ENCODE measurements at regions not wholly inside any gene's neighbourhood (a gene's known extent, or its start where the extent isn't known, plus 50 kb on each side); places are given as distances from the start of the nearest gene placed in this dataset.
"Not testable (repeated sequence)": the region's sequence is repeated elsewhere in the genome, so short reads cannot be mapped to it uniquely, and the experiment has no call there.

DNA sequence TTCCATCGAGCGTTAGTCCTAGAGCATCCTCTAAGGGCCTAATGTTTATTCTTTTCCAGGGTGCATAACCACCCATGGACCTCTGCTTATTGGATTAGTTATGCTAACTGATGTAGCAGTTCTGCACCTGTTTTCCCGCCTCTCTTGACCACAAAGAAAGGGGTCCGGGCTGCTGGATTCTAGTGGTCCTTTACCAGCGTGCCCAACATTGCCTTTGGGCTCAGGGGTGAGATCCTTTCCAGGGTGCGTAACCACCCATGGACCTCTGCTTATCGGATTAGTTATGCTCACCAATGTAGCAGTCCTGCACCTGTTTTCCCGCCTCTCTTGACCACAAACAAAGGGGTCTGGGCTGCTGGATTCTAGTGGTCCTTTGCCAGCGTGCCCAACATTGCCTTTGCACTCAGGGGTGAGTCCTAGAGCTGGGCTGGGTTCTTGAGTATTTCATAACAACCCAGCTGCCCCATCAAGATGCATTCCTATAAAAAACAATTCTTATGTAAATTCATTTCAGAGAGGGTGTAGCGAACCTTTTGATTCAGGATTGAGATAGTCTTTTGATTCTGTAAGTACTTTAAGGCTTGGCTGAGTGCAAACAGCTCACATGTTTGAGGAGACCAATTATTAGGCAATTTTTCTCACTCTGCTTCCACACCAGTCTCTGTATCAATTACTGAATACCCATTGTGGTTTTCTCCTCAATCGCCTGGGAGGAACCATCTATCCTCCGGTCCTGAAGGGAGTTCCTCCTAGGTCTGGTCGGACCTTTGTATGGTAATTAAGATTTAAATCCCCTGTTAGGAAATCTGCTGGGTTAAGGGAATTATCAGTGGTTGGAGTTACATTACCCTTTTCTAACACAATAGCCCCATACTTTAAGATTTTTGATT lies 253.0 kb upstream of the CNR1 start:
- not testable (repeated sequence) for H3K9me3 ChIP-seq (ENCODE audit: control insufficient read depth, insufficient read depth, low read depth, low read length); H3K4me3 ChIP-seq (ENCODE audit: low read depth, low read length); H3K9ac ChIP-seq (ENCODE audit: low read length); H3K4me1 ChIP-seq (ENCODE audit: control insufficient read depth, insufficient read depth, low read length); H3K27ac ChIP-seq (ENCODE audit: low read depth, low read length); H3K36me3 ChIP-seq (ENCODE audit: control insufficient read depth, insufficient read depth, low read length); H3K27me3 ChIP-seq (ENCODE audit: control insufficient read depth, insufficient read depth, low read length)

DNA sequence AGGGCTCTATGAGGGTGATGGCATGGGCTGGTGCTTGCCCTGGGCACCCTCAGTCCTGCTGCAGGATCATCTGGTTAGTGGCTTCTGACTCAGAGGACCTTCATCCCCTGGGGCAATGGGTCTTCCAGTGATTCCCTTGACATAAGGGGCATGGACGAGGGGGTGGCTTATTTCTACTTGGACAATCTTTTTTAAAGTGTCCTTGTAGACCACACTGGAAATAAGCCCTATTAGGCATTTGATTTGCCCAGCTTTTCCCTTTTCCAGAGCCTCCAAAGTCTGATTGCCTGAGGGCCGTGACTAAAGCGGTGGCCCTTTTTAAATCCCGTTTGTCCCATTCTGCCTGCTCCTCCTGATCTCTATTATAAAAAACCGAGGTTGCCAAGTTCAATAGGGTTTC lies 251.2 kb upstream of the CNR1 start:
- not testable (repeated sequence) for H3K9me3 ChIP-seq (ENCODE audit: control insufficient read depth, insufficient read depth, low read depth, low read length); H3K36me3 ChIP-seq (ENCODE audit: control insufficient read depth, insufficient read depth, low read length)

DNA sequence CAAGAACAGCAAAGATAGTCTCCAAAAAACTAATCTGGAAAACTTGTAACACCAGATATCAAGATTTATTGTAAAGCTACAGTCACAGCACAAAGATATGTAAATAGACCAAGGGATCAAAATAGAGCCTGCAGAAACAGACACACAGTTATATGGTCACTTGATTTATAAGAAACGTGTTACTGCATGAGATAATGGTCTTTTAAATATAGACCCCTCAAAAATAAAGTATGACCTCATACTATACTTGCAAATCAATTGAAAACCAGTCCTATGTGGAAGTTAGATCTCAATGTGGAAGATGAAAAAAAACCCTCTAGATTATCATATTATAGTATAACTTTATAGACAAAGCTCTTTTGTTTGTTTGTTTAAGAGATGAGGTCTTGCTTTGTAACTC lies 247.3 kb upstream of the CNR1 start:
- no peaks in the 10 kb centered on the region for H3K27me3 ChIP-seq (ENCODE audit: control insufficient read depth, insufficient read depth, low read length)
- H3K9ac ChIP-seq (ENCODE audit: low read length) = no peak overlapping the region
- H3K36me3 ChIP-seq (ENCODE audit: control insufficient read depth, insufficient read depth, low read length) = no peaks in the 10 kb centered on the region
- H3K4me1 ChIP-seq (ENCODE audit: control insufficient read depth, insufficient read depth, low read length) = no peaks in the 10 kb centered on the region
- no peaks in the 10 kb centered on the region; the same call in 1 of the 2 replicates for H3K9me3 ChIP-seq (ENCODE audit: control insufficient read depth, insufficient read depth, low read depth, low read length)
- H3K27ac ChIP-seq (ENCODE audit: low read depth, low read length) = no peak overlapping the region
- no peak overlapping the region for H3K4me3 ChIP-seq (ENCODE audit: low read depth, low read length)

More for the DNA sequence above, 251.2 kb upstream of the CNR1 start:
- not testable (repeated sequence) for H3K4me3 ChIP-seq (ENCODE audit: low read depth, low read length); H3K27ac ChIP-seq (ENCODE audit: low read depth, low read length); H3K4me1 ChIP-seq (ENCODE audit: control insufficient read depth, insufficient read depth, low read length); H3K27me3 ChIP-seq (ENCODE audit: control insufficient read depth, insufficient read depth, low read length); H3K9ac ChIP-seq (ENCODE audit: low read length)

DNA sequence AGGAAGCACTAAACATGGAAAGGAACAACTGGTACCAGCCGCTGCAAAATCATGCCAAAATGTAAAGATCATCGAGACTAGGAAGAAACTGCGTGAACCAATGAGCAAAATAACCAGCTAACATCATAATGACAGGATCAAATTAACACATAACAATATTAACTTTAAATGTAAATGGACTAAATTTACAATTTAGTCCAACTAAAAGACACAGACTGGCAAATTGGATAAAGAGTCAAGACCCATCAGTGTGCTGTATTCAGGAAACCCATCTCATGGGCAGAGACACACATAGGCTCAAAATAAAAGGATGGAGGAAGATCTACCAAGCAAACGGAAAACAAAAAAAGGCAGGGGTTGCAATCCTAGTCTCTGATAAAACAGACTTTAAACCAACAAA lies 242.2 kb upstream of the CNR1 start:
- H3K9ac ChIP-seq (ENCODE audit: low read length); H3K27ac ChIP-seq (ENCODE audit: low read depth, low read length); H3K4me3 ChIP-seq (ENCODE audit: low read depth, low read length); H3K27me3 ChIP-seq (ENCODE audit: control insufficient read depth, insufficient read depth, low read length); H3K9me3 ChIP-seq (ENCODE audit: control insufficient read depth, insufficient read depth, low read depth, low read length); H3K4me1 ChIP-seq (ENCODE audit: control insufficient read depth, insufficient read depth, low read length); H3K36me3 ChIP-seq (ENCODE audit: control insufficient read depth, insufficient read depth, low read length): not testable (repeated sequence)

DNA sequence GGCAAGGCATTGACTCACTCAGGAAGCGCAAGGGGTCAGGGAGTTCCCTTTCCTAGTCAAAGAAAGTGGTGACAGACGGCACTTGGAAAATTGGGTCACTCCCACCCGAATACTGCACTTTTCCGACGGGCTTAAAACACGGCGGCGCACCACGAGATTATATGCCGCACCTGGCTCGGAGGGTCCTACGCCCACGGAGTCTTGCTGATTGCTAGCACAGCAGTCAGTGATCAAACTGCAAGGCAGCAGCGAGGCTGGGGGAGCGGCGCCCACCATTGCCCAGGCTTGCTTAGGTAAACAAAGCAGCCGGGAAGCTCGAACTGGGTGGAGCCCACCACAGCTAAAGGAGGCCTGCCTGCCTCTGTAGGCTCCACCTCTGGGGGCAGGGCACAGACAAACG lies 240.5 kb upstream of the CNR1 start:
- H3K9ac ChIP-seq (ENCODE audit: low read length) = peak overlapping the region; percentile 16
- peak overlapping the region; percentile 53 for H3K4me3 ChIP-seq (ENCODE audit: low read depth, low read length)

DNA sequence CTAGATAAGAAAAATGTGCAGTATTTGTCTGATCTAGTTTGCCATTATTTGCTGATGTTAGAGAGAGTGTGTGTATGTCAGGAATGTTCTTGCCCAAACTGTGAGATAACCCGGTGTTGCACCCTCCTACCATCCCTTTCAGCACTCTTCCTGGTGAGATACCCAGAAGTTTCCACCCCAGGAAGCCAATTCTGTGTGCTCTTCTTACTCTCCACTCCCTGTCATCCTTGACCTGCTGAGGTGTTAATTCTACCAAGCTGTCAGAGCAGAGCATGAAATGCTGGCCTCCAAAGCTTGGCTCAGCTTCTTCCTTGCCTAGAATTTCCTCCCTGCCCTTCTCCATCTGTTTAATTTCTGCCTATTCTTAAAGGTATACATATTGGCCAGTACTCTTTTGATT lies 237.3 kb upstream of the CNR1 start:
- H3K27ac ChIP-seq (ENCODE audit: low read depth, low read length) = no peak overlapping the region
- H3K27me3 ChIP-seq (ENCODE audit: control insufficient read depth, insufficient read depth, low read length) = no peaks in the 10 kb centered on the region
- no peaks in the 10 kb centered on the region for H3K36me3 ChIP-seq (ENCODE audit: control insufficient read depth, insufficient read depth, low read length)
- H3K4me1 ChIP-seq (ENCODE audit: control insufficient read depth, insufficient read depth, low read length) = no peaks in the 10 kb centered on the region
- H3K4me3 ChIP-seq (ENCODE audit: low read depth, low read length) = no peak overlapping the region
- no peak overlapping the region for H3K9ac ChIP-seq (ENCODE audit: low read length)
- peaks cover 6% of the 10 kb centered on the region for H3K9me3 ChIP-seq (ENCODE audit: control insufficient read depth, insufficient read depth, low read depth, low read length)

More for the DNA sequence above, 240.5 kb upstream of the CNR1 start:
- not testable (repeated sequence) for H3K27ac ChIP-seq (ENCODE audit: low read depth, low read length); H3K27me3 ChIP-seq (ENCODE audit: control insufficient read depth, insufficient read depth, low read length); H3K4me1 ChIP-seq (ENCODE audit: control insufficient read depth, insufficient read depth, low read length); H3K36me3 ChIP-seq (ENCODE audit: control insufficient read depth, insufficient read depth, low read length); H3K9me3 ChIP-seq (ENCODE audit: control insufficient read depth, insufficient read depth, low read depth, low read length)

DNA sequence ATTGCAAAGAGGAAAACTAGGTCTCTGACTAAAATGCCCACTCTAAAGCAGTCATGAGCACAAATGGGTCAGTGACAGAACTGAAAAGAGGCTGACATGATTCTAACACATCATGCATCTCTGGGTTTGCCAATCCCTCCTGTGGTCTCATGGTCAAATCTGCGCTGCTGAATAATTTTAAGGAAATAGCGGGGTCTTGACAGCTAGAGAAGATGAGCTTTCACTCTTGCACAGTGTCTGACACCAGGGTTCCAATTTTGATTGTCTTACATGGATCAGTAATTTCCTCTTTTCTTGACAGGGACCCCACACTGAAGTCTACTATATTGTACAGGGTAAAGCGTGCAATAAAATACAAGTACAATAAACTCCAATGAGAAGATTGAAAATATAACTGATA lies 236.8 kb upstream of the CNR1 start:
- no peaks in the 10 kb centered on the region for H3K36me3 ChIP-seq (ENCODE audit: control insufficient read depth, insufficient read depth, low read length)
- no peaks in the 10 kb centered on the region for H3K27me3 ChIP-seq (ENCODE audit: control insufficient read depth, insufficient read depth, low read length)
- H3K4me3 ChIP-seq (ENCODE audit: low read depth, low read length) = no peak overlapping the region
- H3K4me1 ChIP-seq (ENCODE audit: control insufficient read depth, insufficient read depth, low read length) = no peaks in the 10 kb centered on the region
- no peak overlapping the region for H3K27ac ChIP-seq (ENCODE audit: low read depth, low read length)
- H3K9me3 ChIP-seq (ENCODE audit: control insufficient read depth, insufficient read depth, low read depth, low read length) = peaks cover 6% of the 10 kb centered on the region
- no peak overlapping the region for H3K9ac ChIP-seq (ENCODE audit: low read length)

DNA sequence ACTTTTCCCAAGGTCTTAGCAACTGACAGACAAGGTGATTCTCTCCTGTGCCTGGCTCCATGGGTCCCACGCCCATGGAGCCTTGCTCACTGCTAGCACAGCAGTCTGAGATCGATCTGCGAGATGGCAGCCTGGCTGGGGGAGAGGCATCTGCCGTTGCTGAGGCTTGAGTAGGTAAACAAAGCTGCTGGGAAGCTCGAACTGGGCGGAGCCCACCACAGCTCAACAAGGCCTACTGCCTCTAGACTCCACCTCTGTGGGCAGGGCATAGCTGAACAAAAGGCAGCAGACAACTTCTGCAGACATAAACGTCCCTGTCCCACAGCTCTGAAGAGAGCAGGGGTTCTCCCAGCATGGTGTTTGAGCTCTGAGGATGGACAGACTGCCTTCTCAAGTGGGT lies 224.9 kb upstream of the CNR1 start:
- not testable (repeated sequence) for H3K9me3 ChIP-seq (ENCODE audit: control insufficient read depth, insufficient read depth, low read depth, low read length); H3K27ac ChIP-seq (ENCODE audit: low read depth, low read length); H3K9ac ChIP-seq (ENCODE audit: low read length); H3K4me1 ChIP-seq (ENCODE audit: control insufficient read depth, insufficient read depth, low read length); H3K27me3 ChIP-seq (ENCODE audit: control insufficient read depth, insufficient read depth, low read length); H3K4me3 ChIP-seq (ENCODE audit: low read depth, low read length); H3K36me3 ChIP-seq (ENCODE audit: control insufficient read depth, insufficient read depth, low read length)

DNA sequence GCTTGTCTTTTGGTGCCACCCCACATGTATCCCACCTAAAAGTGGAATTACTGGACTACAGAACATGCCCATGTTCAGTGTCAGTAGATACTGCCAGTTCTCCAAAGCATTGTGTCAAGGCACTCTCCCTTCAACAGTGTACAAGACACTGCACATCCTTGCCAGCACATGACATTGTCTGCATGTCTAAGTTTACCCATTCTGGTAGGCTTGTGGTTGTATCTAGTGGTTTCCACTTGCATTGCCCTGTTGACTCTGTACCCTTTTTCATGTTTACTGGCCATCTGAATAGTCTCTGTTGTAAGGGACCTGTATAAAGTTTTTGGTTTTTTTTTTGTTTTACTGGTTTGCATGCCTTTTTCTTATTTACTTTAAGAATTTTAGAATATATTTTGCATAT lies 222.4 kb upstream of the CNR1 start:
- H3K4me3 ChIP-seq (ENCODE audit: low read depth, low read length) = no peak overlapping the region
- H3K4me1 ChIP-seq (ENCODE audit: control insufficient read depth, insufficient read depth, low read length) = no peaks in the 10 kb centered on the region
- H3K27me3 ChIP-seq (ENCODE audit: control insufficient read depth, insufficient read depth, low read length) = no peaks in the 10 kb centered on the region
- no peaks in the 10 kb centered on the region for H3K9me3 ChIP-seq (ENCODE audit: control insufficient read depth, insufficient read depth, low read depth, low read length)
- no peaks in the 10 kb centered on the region for H3K36me3 ChIP-seq (ENCODE audit: control insufficient read depth, insufficient read depth, low read length)
- no peak overlapping the region for H3K9ac ChIP-seq (ENCODE audit: low read length)
- H3K27ac ChIP-seq (ENCODE audit: low read depth, low read length) = no peak overlapping the region

DNA sequence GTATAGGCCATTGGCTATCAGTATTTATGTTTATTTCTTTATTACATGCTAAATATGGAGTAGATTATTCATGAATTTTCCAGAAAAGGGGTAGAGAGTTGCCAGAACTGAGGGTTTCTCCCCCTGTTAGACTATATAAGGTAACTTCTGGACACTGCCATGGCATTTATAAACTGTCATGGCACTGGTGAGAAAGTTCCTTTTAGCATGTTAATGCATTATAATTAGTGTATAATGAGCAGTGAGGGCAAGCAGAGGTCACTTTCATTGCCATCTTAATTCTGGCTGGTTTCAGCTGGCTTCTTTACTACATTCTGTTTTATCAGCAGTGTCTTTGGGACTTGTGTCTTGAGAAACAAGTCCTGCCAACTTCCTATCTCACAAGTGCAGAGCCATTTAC lies 220.0 kb upstream of the CNR1 start:
- Histone ChIP-seq H3K27ac (ENCODE audit: low read depth, low read length) (no peak overlapping the region), H3K4me1 (ENCODE audit: control insufficient read depth, insufficient read depth, low read length) (peaks cover 13% of the 10 kb centered on the region), H3K9me3 (ENCODE audit: control insufficient read depth, insufficient read depth, low read depth, low read length) (no peaks in the 10 kb centered on the region), H3K27me3 (ENCODE audit: control insufficient read depth, insufficient read depth, low read length) (no peaks in the 10 kb centered on the region), H3K36me3 (ENCODE audit: control insufficient read depth, insufficient read depth, low read length) (no peaks in the 10 kb centered on the region), H3K4me3 (ENCODE audit: low read depth, low read length) (no peak overlapping the region), H3K9ac (ENCODE audit: low read length) (no peak overlapping the region)

DNA sequence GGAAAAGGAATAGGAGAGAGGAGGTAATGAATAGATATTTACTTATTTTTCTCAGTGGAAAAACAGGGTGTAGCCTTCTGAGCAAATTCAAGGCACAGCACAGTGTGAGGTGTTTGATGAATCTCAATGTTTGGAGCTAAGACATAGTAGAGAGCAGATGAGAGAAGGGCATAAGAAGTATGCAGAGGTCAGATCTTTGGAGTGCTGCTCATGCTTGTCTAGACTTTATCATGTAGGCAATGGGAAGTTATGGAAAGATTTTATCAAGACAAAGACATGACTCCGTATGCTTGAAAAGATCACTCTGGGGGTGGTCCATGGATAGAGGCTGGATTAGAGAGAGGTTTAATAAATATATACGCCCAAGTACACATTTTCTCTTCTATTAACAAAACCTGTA lies 217.0 kb upstream of the CNR1 start:
- no peaks in the 10 kb centered on the region for H3K36me3 ChIP-seq (ENCODE audit: control insufficient read depth, insufficient read depth, low read length)
- H3K9ac ChIP-seq (ENCODE audit: low read length) = no peak overlapping the region
- peaks cover 35% of the 10 kb centered on the region for H3K4me1 ChIP-seq (ENCODE audit: control insufficient read depth, insufficient read depth, low read length)
- no peaks in the 10 kb centered on the region for H3K27me3 ChIP-seq (ENCODE audit: control insufficient read depth, insufficient read depth, low read length)
- H3K9me3 ChIP-seq (ENCODE audit: control insufficient read depth, insufficient read depth, low read depth, low read length) = no peaks in the 10 kb centered on the region
- H3K4me3 ChIP-seq (ENCODE audit: low read depth, low read length) = no peak overlapping the region
- H3K27ac ChIP-seq (ENCODE audit: low read depth, low read length) = peak overlapping the region; percentile 77; the same call in 1 of the 2 replicates
